K562 (cell line): ENCODE measurements at regions not wholly inside any gene's neighbourhood (a gene's known extent, or its start where the extent isn't known, plus 50 kb on each side); places are given as distances from the start of the nearest gene placed in this dataset.

Experiments
- ETV5 ChIP-seq: sonication (generic); formaldehyde crosslinking; IDR thresholded peaks from 2 replicates; pipeline ENCODE4 v1.4.0; 2020; ENCODE audit warnings: low read depth, mild to moderate bottlenecking, missing genetic modification reagents
- POLR2A ChIP-seq: fragments of 450-650 bp; conservative IDR thresholded peaks from 2 replicates; pipeline ENCODE4 v1.6.1; 2016
- POLR2AphosphoS5 ChIP-seq: IDR thresholded peaks from 2 replicates; pipeline ENCODE4 v1.6.1; 2011; ENCODE audit warnings: mild to moderate bottlenecking, low read depth, low read length, moderate library complexity; ENCODE audit not compliant: control insufficient read depth, insufficient read depth

- TF ChIP-seq ETV5 (CRISPR knock-in tag) = no peak
- no peak for TF ChIP-seq POLR2AphosphoS5
- TF ChIP-seq POLR2A = no peak
These were observed 57.2 kb upstream of the SOX4 start for GRCh38 chr6:21536280-21536766.
